ACHN (cell line): ENCODE measurements at regions not wholly inside any gene's neighbourhood (a gene's known extent, or its start where the extent isn't known, plus 50 kb on each side); places are given as distances from the start of the nearest gene placed in this dataset.

Experiments
- DNase-seq: peaks from one replicate; pipeline ENCODE4 v3.0.0-alpha.2; 2015
- in situ Hi-C: cut with HindIII; loops from 2 replicates; pipeline ENCODE4 v1.10.0; 2017; ENCODE audit warnings: low sequenced_read_pairs, low pct_ligation_motif_present, low pct_unique_long_range_greater_than_20kb

DNA sequence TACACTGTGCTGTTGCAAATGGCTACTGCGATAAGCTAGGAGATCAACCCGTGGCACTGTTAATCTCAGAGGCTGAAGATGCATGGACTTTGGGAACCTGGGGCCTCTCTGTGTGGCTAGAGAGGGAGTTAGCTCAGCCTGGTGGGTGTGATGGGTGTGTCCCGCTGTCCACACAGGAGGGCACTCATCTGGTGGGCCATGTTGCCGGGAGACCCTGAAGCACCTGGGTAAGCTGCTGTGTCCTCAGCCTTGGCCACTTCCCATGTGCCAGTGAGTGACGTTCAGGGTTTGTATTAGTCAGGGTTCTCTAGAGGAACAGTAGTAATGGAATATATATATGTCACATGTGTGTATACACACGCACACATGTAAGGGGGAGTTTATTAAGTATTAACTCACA, 132.7 kb downstream of the ERMARD start:
- in situ Hi-C loops: no loop called here
- DNase-seq: no peak

DNA sequence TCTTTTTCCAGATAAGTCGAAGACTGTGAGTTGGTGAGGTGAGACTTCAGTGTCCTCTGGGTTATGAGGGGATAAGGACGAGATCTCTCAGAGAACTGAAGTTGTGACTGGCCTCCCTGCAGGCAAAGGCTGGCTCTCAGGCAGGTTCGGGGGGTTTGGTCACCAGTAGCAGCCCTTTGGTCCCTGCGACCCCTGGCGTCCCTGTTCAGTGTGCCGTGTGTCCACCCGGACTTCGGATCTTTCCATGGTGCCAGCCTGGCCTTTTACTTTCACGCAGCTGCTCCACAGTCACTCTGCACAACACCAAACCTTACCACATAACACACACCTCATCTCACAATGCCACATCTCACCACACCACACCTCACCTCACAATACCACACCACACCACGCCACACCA, 131.9 kb downstream of the ERMARD start:
- no peak for DNase-seq
- in situ Hi-C loops: no loop called here

DNA sequence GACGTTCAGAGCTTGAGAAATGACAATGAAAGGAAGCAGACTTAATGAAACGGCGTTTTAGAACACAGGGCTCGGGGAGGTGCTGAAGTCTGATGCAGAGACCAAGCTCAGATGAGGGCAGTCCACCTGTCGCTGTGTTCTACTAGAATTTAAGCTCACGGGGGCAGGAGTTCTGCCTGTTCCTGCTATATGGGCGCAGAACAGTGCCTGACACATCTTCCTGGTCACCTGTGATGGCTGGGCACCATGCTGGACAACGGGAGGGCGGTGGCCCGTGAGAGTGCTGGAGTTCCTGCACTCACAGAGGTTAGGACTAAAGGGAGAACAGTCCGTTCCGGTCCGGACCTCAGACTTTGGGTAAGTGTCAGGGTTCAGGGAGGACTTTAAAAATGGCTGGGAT, 130.6 kb downstream of the ERMARD start:
- no peak for DNase-seq
- in situ Hi-C loops: no loop called here

- DNase-seq: no peak
- in situ Hi-C loops: no loop called here
These were observed 130.0 kb downstream of the ERMARD start for GRCh38 chr6:169881398-169881797.

GRCh38 chr6:169880516-169880915, 129.1 kb downstream of the ERMARD start:
- in situ Hi-C loops: no loop called here
- no peak for DNase-seq

DNA sequence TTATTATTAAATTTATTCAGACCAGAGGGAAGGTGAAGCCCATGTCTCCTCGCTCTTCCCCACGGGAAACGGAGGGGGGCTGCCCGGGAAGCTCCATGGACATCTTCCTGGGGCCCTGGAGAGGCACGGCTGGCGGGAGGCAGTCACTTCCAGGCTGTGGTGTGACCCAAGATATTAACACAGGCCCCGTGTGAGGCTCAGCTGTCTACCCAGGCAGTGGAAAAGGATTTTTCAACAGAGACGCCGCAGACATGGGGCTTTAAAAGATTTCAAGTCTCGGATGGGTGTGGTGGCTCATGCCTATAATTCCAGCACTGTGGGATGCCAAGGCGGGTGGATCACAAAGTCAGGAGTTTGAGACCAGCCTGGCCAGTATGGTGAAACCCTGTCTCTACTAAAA, 117.9 kb downstream of the ERMARD start:
- no peak for DNase-seq
- in situ Hi-C loops: no loop called here

- DNase-seq: no peak
- in situ Hi-C loops: no loop called here
These were observed 117.0 kb downstream of the ERMARD start for GRCh38 chr6:169868458-169868857.

- in situ Hi-C loops: no loop called here
These were observed 116.3 kb downstream of the ERMARD start for GRCh38 chr6:169867751-169868191.

DNA sequence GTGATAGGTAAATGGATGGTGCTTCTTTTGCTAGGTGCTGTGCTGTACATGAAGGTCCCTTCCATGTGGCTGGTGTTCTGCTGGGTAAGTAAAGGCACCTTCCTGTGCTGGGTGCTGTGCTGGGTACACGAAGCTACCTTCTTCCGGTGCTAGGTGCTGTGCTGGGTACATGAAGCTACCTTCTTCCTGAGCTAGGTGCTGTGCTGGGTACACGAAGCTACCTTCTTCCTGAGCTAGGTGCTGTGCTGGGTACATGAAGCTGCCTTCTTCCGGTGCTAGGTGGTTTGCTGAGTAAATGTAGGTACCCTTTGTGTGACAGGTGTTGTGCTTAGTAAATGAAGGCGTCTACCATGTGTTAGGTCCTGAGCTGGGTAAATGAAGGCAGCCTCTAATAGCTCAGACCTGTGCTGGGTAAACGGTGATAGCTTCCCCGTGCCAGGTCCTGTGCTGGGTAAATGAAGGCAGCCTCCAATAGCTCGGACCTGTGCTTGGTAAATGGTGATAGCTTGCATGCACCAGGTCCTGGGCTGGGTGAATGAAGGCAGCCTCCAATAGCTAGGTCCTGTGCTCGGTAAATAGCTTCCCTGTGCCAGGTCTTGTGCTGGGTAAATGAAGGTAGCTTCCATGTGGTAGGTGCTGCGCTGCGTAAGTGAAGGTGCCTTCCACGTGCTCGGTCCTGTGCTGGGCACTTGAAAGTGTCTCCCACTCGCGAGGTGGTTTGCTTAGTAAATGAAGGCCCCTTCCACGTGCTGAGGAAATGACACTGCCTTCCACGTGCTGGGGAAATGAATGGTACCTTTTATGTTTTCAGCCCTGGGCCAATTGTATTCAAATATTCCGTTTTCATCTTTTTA, 115.5 kb downstream of the ERMARD start:
- DNase-seq: no peak
- in situ Hi-C loops: no loop called here

More at GRCh38 chr6:169867751-169868191, 116.3 kb downstream of the ERMARD start:
- no peak for DNase-seq

GRCh38 chr6:169866140-169866534, 114.7 kb downstream of the ERMARD start:
- in situ Hi-C loops: no loop called here
- DNase-seq: no peak

DNA sequence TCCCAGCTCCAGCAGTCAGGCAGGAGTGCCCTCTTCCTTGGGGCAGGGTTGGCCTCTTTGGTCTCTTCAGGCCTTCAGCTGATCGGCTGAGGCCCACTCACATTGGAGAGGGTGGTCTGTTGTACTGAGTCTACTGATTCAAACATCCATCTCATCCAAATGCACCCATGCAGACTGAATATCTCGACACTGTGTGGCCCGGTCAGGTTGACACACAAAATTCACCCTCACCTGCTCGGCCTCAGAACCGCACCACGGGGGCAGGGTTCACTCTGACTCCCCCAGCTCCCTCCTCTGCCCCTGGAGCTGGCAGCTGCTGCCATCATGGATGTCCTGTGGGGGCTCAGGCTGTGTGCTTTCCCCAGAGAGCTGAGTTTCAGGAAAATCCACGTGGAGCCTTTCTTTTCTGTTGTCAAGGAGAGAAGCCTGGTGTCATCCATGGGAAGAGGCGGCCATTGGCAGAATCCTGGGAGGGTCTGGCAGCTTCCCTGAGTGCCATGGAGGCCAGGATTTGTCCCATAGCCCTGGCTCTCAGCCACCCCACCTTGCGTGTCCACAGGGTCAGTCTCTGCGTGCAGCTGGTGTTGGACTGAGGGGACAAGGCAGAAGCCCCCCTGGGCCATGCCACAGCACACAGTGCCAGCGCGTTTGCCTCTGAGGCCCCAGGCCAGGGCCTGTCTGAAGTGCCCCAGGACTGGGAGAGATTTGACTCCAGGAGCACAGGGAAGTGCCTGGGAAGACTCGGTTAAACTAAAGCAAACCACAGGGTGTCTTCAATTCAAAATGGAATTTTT, 114.1 kb downstream of the ERMARD start:
- DNase-seq: no peak
- in situ Hi-C loops: no loop called here

DNA sequence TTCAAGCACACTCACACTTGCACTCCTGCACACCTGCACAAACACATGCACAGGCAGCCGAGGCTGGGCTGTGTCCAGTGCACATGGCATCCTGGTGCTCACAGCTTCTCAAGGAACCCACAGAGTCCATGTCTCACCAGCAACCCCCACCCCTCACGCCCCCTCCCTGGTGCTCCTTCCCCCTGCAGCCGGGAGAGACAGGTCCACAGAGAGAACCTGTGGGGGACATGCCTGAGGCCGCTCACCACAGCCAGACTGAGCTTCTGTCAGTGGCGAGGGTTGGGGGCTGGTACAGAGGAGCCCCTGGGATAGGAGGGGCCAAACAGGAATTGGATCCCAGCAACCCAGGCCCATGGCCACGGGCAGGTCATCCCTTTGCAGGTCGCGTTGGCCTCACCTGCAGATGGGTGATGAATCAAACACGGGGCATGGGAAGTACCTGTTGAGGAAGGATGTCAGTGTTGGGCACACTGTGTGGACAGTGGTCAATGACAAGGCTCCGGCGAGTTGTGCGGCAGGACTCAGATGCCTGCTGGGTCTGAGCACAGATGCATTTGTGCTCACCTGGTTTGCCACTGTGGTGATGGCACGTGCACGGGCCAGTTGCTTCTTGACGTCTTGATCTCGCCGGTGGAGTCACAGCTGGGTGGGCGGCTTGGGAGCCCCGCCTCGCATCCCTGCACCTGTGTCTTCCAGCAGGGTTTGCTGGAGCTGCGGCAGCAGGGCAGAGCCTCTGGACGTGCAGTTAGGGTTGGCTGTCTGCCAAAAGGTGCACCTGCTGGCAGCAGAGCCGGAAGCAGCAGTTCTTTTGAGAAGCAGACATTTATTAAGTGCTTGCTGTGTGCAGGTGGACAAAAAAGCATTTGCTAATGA, 113.0 kb downstream of the ERMARD start:
- in situ Hi-C loops: no loop called here
- no peak for DNase-seq

DNA sequence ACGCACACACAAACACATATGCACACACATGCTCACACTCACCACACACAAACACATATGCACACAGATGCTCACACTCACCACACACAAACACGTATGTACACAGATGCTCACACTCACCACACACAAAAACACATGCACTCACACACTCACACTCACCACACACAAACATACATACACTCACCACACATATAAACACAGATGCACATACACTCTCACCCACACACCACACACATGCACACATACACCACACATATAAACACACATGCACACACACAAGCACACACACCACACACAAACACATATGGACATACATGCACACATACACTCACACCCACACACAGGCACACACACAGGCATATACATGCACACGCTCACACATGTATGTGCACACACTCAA, 112.3 kb downstream of the ERMARD start:
- DNase-seq: no peak
- in situ Hi-C loops: no loop called here

GRCh38 chr6:169862892-169863525, 111.6 kb downstream of the ERMARD start:
- in situ Hi-C loops: no loop called here
- no peak for DNase-seq

- no peak for DNase-seq
- in situ Hi-C loops: no loop called here
These were observed 110.8 kb downstream of the ERMARD start for GRCh38 chr6:169862043-169862891.

DNA sequence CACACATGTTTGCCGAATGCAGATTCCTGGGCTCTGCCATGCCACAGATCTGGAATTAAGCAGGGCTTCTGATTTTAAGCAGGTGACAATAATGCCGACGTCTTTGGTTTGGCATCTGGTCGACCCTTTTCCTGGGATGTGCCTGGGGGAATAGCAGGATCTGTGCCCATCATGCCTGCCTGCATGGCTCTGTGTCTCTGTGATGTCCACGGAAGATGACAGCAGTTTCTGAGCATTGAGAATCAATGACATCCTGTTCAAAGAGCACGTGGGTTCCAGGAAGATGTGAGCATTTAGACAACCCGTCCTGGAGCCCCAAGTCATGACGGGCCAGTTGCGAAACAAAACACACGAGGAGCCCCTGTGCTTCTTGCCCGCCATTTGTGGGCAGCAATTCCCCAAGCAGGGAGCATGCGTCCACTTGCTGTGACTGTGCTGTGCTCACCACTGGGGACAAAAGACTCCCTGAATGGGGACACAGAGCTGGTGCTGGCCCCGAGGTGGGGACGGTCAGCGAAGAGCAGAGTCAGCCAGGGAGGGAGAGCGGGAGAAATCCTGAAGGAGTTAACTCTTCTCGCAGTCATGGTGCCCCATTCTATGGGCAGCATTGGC, 110.1 kb downstream of the ERMARD start:
- in situ Hi-C loops: no loop called here

DNA sequence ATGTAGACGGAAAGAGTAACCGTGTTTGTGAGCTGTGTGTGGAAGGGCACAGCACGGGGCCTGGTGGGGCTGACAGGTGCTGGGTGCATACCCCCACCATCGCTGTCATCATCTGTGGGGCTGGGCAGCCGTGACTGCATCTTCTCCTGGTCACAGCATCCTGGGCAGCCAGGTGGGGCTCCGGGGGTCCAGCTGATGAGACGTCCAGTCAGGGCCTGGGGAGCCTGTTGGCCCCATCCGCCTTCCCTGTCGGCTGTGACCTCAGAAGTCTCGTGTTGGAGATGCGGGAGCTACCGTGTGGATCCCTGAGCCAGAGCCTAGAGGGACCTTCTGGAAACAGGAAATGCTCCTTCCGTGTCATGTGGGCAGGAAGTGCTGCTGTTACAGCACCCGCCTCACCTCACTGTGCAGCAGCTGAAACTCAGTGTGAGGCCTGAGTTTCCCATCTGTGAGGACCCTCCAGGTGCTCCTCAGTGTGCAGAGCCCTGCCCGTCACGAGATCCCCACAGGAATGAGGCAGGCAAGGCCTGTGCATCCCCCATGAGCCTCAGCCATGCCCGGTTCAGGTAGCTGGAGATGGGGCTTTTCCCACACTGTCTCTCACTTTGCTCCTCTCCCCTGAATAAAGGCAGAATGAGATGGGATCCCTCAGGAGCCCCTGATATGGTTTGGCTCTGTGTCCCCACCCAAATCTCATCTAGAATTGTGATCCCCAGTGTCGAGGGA, 108.7 kb downstream of the ERMARD start:
- in situ Hi-C loops: no loop called here

More for the DNA sequence above, 110.1 kb downstream of the ERMARD start:
- DNase-seq: no peak

More for the DNA sequence above, 108.7 kb downstream of the ERMARD start:
- DNase-seq: no peak
